H1 (cell line): ENCODE measurements at regions not wholly inside any gene's neighbourhood (a gene's known extent, or its start where the extent isn't known, plus 50 kb on each side); places are given as distances from the start of the nearest gene placed in this dataset.

ENCODE experiments used
- EP300 ChIP-seq, 2 experiments: IDR thresholded peaks; 1 replicate in 1 of 2; 2 replicates in 1 of 2; pipeline ENCODE4 v1.6.1; 2011 to 2012; ENCODE audit warnings: low read depth in 2 of 2, low read length in 2 of 2, mild to moderate bottlenecking in 2 of 2, borderline replicate concordance in 1 of 2, inconsistent platforms in 1 of 2, moderate library complexity in 1 of 2
- JUN ChIP-seq: IDR thresholded peaks from 2 replicates; pipeline ENCODE4 v1.6.1; 2011; ENCODE audit warnings: low read depth, mild to moderate bottlenecking, improper control_type of control experiment, low read length
- KDM1A ChIP-seq: fragments of 200-600, 300-600 bp; sonication (generic); IDR thresholded peaks from 2 replicates; pipeline ENCODE4 v1.7.1; 2016; ENCODE audit warnings: mild to moderate bottlenecking, low read length, borderline replicate concordance
- RNF2 ChIP-seq: fragments of 200-900, 300-1000 bp; sonication (generic); IDR thresholded peaks from 2 replicates; pipeline ENCODE4 v1.7.1; 2016; ENCODE audit warnings: borderline replicate concordance, low read depth, mild to moderate bottlenecking, antibody characterized with exemption, low read length; ENCODE audit not compliant: poor library complexity, severe bottlenecking; ENCODE audit errors: missing control alignments
- TCF12 ChIP-seq: IDR thresholded peaks from 2 replicates; pipeline ENCODE4 v1.6.1; 2011; ENCODE audit warnings: low read depth, mild to moderate bottlenecking, low read length

DNA sequence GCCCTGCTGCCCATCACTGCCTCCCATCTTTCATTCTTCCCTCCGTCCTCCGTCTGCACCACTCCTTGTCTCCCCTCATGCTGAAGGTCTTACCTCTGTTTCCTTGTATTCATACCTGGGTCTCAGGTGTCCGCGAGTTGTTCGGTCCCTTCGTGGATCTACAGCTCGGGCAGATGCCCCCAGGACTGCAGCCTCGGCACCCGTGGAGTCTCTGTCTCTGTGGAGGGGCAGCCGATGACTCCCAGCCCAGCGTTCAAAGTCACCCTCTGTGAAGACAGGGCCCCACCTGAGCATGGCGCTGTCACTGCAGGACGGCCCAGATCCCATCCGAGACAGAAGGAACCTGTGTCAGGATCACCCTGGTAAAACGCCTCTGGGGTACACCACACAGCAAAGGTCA, 480.0 kb upstream of the SALL3 start (continued):
- TF ChIP-seq RNF2 (no peak), TCF12 (no peak), JUN (no peak), EP300 (IDR thresholded peaks at IDR 0.05; ENCODE audit: borderline replicate concordance in 1 of 2, low read depth in 2 of 2, low read length in 2 of 2) (no peak), KDM1A (no peak)
